ENCODE measurements at regions not wholly inside any gene's neighbourhood (a gene's known extent, or its start where the extent isn't known, plus 50 kb on each side); places are given as distances from the start of the nearest gene placed in this dataset.

DNA sequence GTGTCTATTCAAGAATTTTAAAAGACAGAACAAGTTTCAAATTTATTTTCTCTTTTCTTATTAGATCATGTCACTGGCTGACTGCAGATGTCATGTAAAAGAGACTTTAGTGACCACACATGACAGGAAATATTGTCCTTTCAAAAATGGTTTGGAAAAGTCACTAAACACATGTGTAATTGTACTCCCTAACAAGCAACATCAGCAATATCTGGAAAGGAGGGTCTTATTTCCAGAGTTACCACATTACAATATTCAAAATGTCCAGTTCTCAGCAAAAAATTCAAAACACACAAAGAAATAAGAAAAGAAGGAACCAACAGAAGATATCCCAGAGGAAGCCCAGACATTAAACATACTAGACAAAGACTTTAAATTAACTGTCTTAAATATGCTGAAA is 197.1 kb downstream of the EN1 start:
- no peaks in the 10 kb centered on the region for H3K9me3 ChIP-seq (ENCODE audit: control insufficient read depth in 1 of 2, low read length in 2 of 2)
- no peaks in the 10 kb centered on the region for H3K36me3 ChIP-seq (ENCODE audit: control insufficient read depth in 1 of 2, insufficient read depth in 2 of 2, low read length in 2 of 2)
- H3K27me3 ChIP-seq (ENCODE audit: control insufficient read depth in 1 of 2, insufficient read depth in 2 of 2, low read length in 2 of 2), result no peaks in the 10 kb centered on the region
- H3K9ac ChIP-seq (ENCODE audit: low read depth in 1 of 2, low read length in 2 of 2), result no peak overlapping the region
- no peak overlapping the region for H3K27ac ChIP-seq (ENCODE audit: low read depth, low read length)
- H3K4me3 ChIP-seq (ENCODE audit: low read depth in 1 of 2, low read length in 2 of 2), result no peak overlapping the region
- peaks cover 0 to 4% of the 10 kb centered on the region in 2 donors for H3K4me1 ChIP-seq (ENCODE audit: control insufficient read depth in 1 of 2, insufficient read depth in 2 of 2, low read length in 2 of 2)

DNA sequence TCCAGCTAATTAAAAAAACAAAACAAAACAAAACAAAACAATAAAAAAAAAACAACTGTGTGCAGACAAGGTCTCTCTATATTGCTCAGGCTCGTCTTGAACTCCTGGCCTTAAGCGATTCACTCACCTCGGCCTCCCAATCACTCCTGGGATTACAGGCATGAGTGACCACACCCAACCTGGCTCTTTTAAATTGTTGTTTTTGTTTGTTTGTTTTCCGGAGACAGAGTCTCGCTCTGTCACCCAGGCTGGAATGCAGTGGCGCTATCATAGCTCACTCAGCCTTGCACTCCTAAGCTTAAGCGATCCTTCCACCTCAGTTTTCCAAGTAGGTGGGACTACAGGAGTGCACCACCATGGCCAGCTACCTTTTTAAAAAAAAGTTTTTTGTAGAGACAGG is 201.6 kb downstream of the EN1 start:
- Histone ChIP-seq H3K27ac (ENCODE audit: low read depth, low read length) (no peak overlapping the region), H3K9ac (ENCODE audit: low read depth in 1 of 2, low read length in 2 of 2) (no peak overlapping the region), H3K4me3 (ENCODE audit: low read depth in 1 of 2, low read length in 2 of 2) (no peak overlapping the region), H3K27me3 (ENCODE audit: control insufficient read depth in 1 of 2, insufficient read depth in 2 of 2, low read length in 2 of 2) (no peaks in the 10 kb centered on the region), H3K4me1 (ENCODE audit: control insufficient read depth in 1 of 2, insufficient read depth in 2 of 2, low read length in 2 of 2) (no peaks in the 10 kb centered on the region), H3K36me3 (ENCODE audit: control insufficient read depth in 1 of 2, insufficient read depth in 2 of 2, low read length in 2 of 2) (no peaks in the 10 kb centered on the region), H3K9me3 (ENCODE audit: control insufficient read depth in 1 of 2, low read length in 2 of 2) (no peaks in the 10 kb centered on the region)

DNA sequence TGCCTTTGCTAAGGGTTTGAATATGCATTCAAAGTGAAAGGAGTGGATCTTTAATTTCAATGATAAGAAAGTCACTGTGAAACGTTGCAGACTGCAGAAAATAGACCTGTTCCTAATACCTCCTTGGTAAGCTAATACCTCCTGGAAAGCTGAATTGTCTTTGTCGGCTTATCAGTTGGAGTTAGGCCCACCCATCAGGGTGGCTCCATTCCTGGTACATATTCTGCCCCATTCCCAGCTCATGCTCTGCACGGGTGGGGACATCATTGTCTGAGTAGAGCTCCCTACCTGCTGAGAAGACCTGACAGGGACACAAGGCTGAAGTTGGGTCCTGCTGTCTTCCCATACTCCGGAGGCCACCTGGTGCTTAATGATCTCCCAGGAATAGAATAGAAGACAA is 203.3 kb downstream of the EN1 start:
- Histone ChIP-seq H3K27ac (ENCODE audit: low read depth, low read length) (no peak overlapping the region), H3K27me3 (ENCODE audit: control insufficient read depth in 1 of 2, insufficient read depth in 2 of 2, low read length in 2 of 2) (no peaks in the 10 kb centered on the region), H3K36me3 (ENCODE audit: control insufficient read depth in 1 of 2, insufficient read depth in 2 of 2, low read length in 2 of 2) (no peaks in the 10 kb centered on the region), H3K4me1 (ENCODE audit: control insufficient read depth in 1 of 2, insufficient read depth in 2 of 2, low read length in 2 of 2) (no peaks in the 10 kb centered on the region), H3K9me3 (ENCODE audit: control insufficient read depth in 1 of 2, low read length in 2 of 2) (no peaks in the 10 kb centered on the region), H3K9ac (ENCODE audit: low read depth in 1 of 2, low read length in 2 of 2) (no peak overlapping the region), H3K4me3 (ENCODE audit: low read depth in 1 of 2, low read length in 2 of 2) (no peak overlapping the region)

DNA sequence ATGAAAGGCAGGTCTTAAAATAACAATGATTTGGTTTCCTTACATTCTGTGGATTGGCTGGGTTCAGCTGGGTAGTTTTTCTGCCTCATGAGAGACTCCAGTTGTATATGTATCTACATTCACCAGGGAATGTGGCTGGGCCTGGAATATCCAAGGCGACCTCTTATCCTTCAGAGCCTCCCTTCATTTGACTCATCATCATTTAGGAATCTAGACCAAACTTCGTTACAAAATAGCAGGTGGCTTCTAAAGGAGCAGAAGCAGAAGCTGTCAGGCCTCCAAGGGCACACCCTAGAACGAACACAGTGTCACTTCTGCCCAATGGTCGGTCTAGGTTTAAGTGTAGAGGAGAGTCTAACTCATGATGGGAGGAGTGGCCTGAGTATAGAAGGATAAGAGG is 204.2 kb downstream of the EN1 start:
- H3K4me1 ChIP-seq (ENCODE audit: control insufficient read depth in 1 of 2, insufficient read depth in 2 of 2, low read length in 2 of 2), result no peaks in the 10 kb centered on the region
- no peak overlapping the region for H3K4me3 ChIP-seq (ENCODE audit: low read depth in 1 of 2, low read length in 2 of 2)
- H3K36me3 ChIP-seq (ENCODE audit: control insufficient read depth in 1 of 2, insufficient read depth in 2 of 2, low read length in 2 of 2), result no peaks in the 10 kb centered on the region
- H3K9ac ChIP-seq (ENCODE audit: low read depth in 1 of 2, low read length in 2 of 2), result no peak overlapping the region
- H3K9me3 ChIP-seq (ENCODE audit: control insufficient read depth in 1 of 2, low read length in 2 of 2), result no peaks in the 10 kb centered on the region
- H3K27ac ChIP-seq (ENCODE audit: low read depth, low read length), result no peak overlapping the region
- no peaks in the 10 kb centered on the region for H3K27me3 ChIP-seq (ENCODE audit: control insufficient read depth in 1 of 2, insufficient read depth in 2 of 2, low read length in 2 of 2)

DNA sequence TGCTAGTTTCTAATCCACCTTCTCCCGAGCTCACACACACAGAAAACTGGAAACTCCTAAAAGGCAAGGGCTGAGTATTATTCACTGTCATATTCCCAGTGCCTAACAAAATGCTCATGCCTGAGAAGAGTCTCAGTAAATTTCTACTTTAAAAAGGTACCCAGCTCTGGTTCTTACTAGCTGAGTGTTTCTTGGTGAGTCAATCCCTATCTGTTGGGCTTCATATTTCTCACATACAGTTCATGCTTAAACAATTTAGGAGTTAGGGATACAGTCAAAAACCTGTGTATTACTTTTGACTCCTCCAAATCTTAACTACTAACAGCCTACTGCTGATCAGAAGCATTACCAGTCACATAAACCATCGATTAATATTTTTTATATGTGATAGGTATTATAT is 204.9 kb downstream of the EN1 start:
- Histone ChIP-seq H3K9ac (ENCODE audit: low read depth in 1 of 2, low read length in 2 of 2) (no peak overlapping the region), H3K9me3 (ENCODE audit: control insufficient read depth in 1 of 2, low read length in 2 of 2) (no peaks in the 10 kb centered on the region), H3K27ac (ENCODE audit: low read depth, low read length) (no peak overlapping the region), H3K36me3 (ENCODE audit: control insufficient read depth in 1 of 2, insufficient read depth in 2 of 2, low read length in 2 of 2) (no peaks in the 10 kb centered on the region), H3K27me3 (ENCODE audit: control insufficient read depth in 1 of 2, insufficient read depth in 2 of 2, low read length in 2 of 2) (no peaks in the 10 kb centered on the region), H3K4me3 (ENCODE audit: low read depth in 1 of 2, low read length in 2 of 2) (no peak overlapping the region), H3K4me1 (ENCODE audit: control insufficient read depth in 1 of 2, insufficient read depth in 2 of 2, low read length in 2 of 2) (no peaks in the 10 kb centered on the region)

DNA sequence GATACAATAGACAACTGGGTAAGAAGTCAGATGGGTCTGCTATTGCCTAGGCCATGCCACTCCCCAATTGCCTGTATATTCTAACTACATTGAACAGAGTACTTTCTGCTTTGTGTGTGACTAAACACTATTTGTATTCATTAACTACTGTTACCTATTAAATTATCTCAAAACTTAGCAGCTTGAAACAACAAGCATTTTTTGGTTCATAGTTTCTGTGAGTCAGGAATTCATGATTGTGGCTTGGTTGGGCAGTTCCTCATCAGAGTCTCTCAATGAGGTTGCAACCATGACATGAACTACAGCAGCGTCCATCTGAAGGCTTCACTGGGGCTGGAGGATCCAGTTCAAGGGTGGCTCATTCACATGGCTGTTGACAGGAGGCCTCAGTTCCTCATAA is 205.7 kb downstream of the EN1 start:
- Histone ChIP-seq H3K4me1 (ENCODE audit: control insufficient read depth in 1 of 2, insufficient read depth in 2 of 2, low read length in 2 of 2) (no peaks in the 10 kb centered on the region), H3K9ac (ENCODE audit: low read depth in 1 of 2, low read length in 2 of 2) (no peak overlapping the region), H3K9me3 (ENCODE audit: control insufficient read depth in 1 of 2, low read length in 2 of 2) (no peaks in the 10 kb centered on the region), H3K27me3 (ENCODE audit: control insufficient read depth in 1 of 2, insufficient read depth in 2 of 2, low read length in 2 of 2) (no peaks in the 10 kb centered on the region), H3K4me3 (ENCODE audit: low read depth in 1 of 2, low read length in 2 of 2) (no peak overlapping the region), H3K27ac (ENCODE audit: low read depth, low read length) (no peak overlapping the region), H3K36me3 (ENCODE audit: control insufficient read depth in 1 of 2, insufficient read depth in 2 of 2, low read length in 2 of 2) (no peaks in the 10 kb centered on the region)

DNA sequence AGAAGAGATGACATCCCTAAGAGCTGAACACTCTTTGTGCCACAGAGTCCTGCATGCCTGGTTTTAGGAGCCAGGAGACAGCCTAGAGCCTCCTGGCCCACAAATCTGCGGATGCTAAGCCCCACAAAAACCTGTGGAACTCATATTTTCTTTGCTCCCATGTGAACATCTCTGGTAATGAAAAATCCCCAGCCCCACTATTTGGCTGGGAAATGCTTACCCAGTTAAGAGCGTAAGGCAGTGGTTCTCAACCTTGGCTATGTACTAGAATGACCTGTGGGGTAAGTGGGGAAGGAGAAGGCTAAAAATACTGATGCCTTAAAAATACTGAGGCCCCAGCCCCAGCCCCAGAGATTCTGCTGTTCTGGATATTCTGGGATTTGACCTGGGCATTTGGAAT is 208.1 kb downstream of the EN1 start:
- H3K27ac ChIP-seq (ENCODE audit: low read depth, low read length), result no peak overlapping the region
- H3K4me1 ChIP-seq (ENCODE audit: control insufficient read depth in 1 of 2, insufficient read depth in 2 of 2, low read length in 2 of 2), result no peaks in the 10 kb centered on the region
- H3K4me3 ChIP-seq (ENCODE audit: low read depth in 1 of 2, low read length in 2 of 2), result no peak overlapping the region
- H3K9me3 ChIP-seq (ENCODE audit: control insufficient read depth in 1 of 2, low read length in 2 of 2), result no peaks in the 10 kb centered on the region
- no peaks in the 10 kb centered on the region for H3K27me3 ChIP-seq (ENCODE audit: control insufficient read depth in 1 of 2, insufficient read depth in 2 of 2, low read length in 2 of 2)
- H3K9ac ChIP-seq (ENCODE audit: low read depth in 1 of 2, low read length in 2 of 2), result no peak overlapping the region
- no peaks in the 10 kb centered on the region for H3K36me3 ChIP-seq (ENCODE audit: control insufficient read depth in 1 of 2, insufficient read depth in 2 of 2, low read length in 2 of 2)

DNA sequence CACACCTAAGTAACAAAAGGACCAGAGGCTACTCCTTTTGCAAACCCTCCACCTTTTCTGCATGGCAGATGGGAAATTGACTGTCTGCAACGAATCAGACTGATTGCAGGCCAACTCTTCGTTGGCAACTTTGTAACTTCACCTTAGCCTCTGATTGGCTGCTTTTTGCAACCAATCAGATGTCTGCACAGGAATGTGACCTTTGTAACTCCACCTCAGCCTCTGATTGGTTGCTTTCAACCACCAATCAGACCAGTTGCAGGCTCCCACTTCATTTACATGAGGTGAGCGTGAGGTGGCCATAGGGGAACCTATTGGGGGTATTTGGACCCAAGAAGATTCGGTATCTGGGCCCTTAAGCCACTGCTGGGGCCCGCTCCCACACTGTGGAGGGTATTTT is 209.0 kb downstream of the EN1 start:
- Histone ChIP-seq H3K36me3 (ENCODE audit: control insufficient read depth in 1 of 2, insufficient read depth in 2 of 2, low read length in 2 of 2) (no peaks in the 10 kb centered on the region), H3K9me3 (ENCODE audit: control insufficient read depth in 1 of 2, low read length in 2 of 2) (no peaks in the 10 kb centered on the region), H3K4me3 (ENCODE audit: low read depth in 1 of 2, low read length in 2 of 2) (no peak overlapping the region), H3K4me1 (ENCODE audit: control insufficient read depth in 1 of 2, insufficient read depth in 2 of 2, low read length in 2 of 2) (no peaks in the 10 kb centered on the region), H3K27me3 (ENCODE audit: control insufficient read depth in 1 of 2, insufficient read depth in 2 of 2, low read length in 2 of 2) (no peaks in the 10 kb centered on the region), H3K27ac (ENCODE audit: low read depth, low read length) (no peak overlapping the region), H3K9ac (ENCODE audit: low read depth in 1 of 2, low read length in 2 of 2) (no peak overlapping the region)

DNA sequence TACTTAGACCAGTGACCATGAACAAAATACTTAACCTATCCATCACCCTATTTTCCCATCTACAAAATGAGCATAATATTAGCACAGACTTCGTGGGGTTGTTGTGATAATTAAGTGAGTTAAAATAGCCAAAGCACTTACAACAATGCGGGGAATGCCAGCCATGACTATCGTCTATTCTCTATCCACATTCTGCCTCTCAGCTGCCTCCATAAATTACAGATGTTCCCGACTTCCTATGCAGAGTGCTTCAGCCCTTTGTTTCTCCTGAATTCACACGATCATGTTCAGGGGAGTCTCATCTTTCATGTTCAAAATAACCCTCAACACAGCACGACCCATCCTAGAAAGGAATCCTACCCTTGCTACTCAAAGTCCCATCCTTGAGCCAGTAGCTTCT is 211.6 kb downstream of the EN1 start:
- no peak overlapping the region for H3K27ac ChIP-seq (ENCODE audit: low read depth, low read length)
- H3K9ac ChIP-seq (ENCODE audit: low read depth in 1 of 2, low read length in 2 of 2), result no peak overlapping the region
- H3K9me3 ChIP-seq (ENCODE audit: control insufficient read depth in 1 of 2, low read length in 2 of 2), result no peaks in the 10 kb centered on the region
- H3K4me3 ChIP-seq (ENCODE audit: low read depth in 1 of 2, low read length in 2 of 2), result no peak overlapping the region
- H3K4me1 ChIP-seq (ENCODE audit: control insufficient read depth in 1 of 2, insufficient read depth in 2 of 2, low read length in 2 of 2), result no peaks in the 10 kb centered on the region
- no peaks in the 10 kb centered on the region for H3K36me3 ChIP-seq (ENCODE audit: control insufficient read depth in 1 of 2, insufficient read depth in 2 of 2, low read length in 2 of 2)
- no peaks in the 10 kb centered on the region for H3K27me3 ChIP-seq (ENCODE audit: control insufficient read depth in 1 of 2, insufficient read depth in 2 of 2, low read length in 2 of 2)

DNA sequence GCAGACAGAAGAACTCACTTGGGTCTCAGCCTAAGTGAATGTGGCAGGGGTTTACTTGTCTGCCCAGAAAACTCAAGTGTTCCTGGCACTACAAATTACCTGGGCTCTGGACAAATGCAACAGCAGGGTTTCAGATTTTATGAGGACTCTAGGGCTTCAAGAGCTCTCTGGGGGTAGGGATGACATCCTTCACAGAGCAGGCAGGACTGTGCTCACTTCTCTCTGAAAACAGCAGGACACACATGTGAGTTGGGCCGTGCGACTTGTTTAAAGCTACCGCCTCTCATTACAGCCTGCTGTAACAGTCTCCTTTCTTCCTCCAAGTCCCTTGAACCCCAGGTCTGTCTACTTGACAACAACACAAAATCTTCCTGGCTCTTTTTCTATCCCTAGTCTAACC is 212.6 kb downstream of the EN1 start:
- no peaks in the 10 kb centered on the region for H3K36me3 ChIP-seq (ENCODE audit: control insufficient read depth in 1 of 2, insufficient read depth in 2 of 2, low read length in 2 of 2)
- no peaks in the 10 kb centered on the region for H3K4me1 ChIP-seq (ENCODE audit: control insufficient read depth in 1 of 2, insufficient read depth in 2 of 2, low read length in 2 of 2)

DNA sequence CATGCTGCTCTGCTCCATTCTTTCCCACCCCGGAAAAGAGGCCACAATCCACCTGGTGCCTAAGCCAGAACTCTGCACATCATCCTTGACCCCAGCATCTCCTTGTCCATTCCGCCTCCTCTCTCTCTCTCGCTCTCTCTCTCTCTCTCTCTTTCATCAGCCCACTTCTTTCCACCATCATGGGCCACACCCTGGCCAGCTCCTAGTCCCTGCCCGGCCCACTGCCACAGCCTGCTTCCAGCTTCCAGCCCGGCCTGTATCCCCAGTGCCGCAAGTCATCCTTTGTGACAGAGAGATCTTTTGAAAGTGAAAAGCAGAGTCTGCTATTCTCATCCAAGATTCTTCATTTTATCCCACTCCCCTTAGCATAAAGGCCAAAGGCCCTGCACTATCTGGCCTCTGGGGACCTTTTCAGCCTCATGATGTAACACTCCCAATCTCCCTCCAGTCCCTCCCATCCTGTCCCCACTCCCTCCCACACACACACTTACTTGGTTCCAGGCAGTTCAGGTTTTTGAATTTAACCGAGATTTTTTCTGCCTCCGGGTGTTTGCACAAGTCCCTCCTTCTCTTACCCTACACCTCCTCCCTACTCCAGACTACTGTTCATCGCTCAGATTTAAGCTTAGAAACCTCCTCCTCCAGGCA is 214.0 kb downstream of the EN1 start:
- H3K4me1 ChIP-seq (ENCODE audit: control insufficient read depth in 1 of 2, insufficient read depth in 2 of 2, low read length in 2 of 2), result no peaks in the 10 kb centered on the region
- H3K9ac ChIP-seq (ENCODE audit: low read depth in 1 of 2, low read length in 2 of 2), result no peak overlapping the region
- no peak overlapping the region for H3K27ac ChIP-seq (ENCODE audit: low read depth, low read length)
- H3K27me3 ChIP-seq (ENCODE audit: control insufficient read depth in 1 of 2, insufficient read depth in 2 of 2, low read length in 2 of 2), result no peaks in the 10 kb centered on the region
- H3K4me3 ChIP-seq (ENCODE audit: low read depth in 1 of 2, low read length in 2 of 2), result no peak overlapping the region
- H3K9me3 ChIP-seq (ENCODE audit: control insufficient read depth in 1 of 2, low read length in 2 of 2), result no peaks in the 10 kb centered on the region
- H3K36me3 ChIP-seq (ENCODE audit: control insufficient read depth in 1 of 2, insufficient read depth in 2 of 2, low read length in 2 of 2), result no peaks in the 10 kb centered on the region

More for the DNA sequence above, 212.6 kb downstream of the EN1 start:
- no peak overlapping the region for H3K9ac ChIP-seq (ENCODE audit: low read depth in 1 of 2, low read length in 2 of 2)
- H3K4me3 ChIP-seq (ENCODE audit: low read depth in 1 of 2, low read length in 2 of 2), result no peak overlapping the region
- no peaks in the 10 kb centered on the region for H3K9me3 ChIP-seq (ENCODE audit: control insufficient read depth in 1 of 2, low read length in 2 of 2)
- H3K27ac ChIP-seq (ENCODE audit: low read depth, low read length), result no peak overlapping the region
- H3K27me3 ChIP-seq (ENCODE audit: control insufficient read depth in 1 of 2, insufficient read depth in 2 of 2, low read length in 2 of 2), result no peaks in the 10 kb centered on the region
